Central memory CD8-positive, alpha-beta T cell (primary cell): ENCODE measurements at regions not wholly inside any gene's neighbourhood (a gene's known extent, or its start where the extent isn't known, plus 50 kb on each side); places are given as distances from the start of the nearest gene placed in this dataset.
"Not testable (repeated sequence)": the region's sequence is repeated elsewhere in the genome, so short reads cannot be mapped to it uniquely, and the experiment has no call there.

Source experiments
- ATAC-seq: fragments of 150-1000 bp; cut with Tn5 transposase; replicated peaks from 2 replicates; pipeline ENCODE4 v1.10.0; 2022; ENCODE audit warnings: mild to moderate bottlenecking, moderate FRiP score, moderate number of reproducible peaks; ENCODE audit not compliant: poor library complexity, severe bottlenecking; ENCODE audit errors: extremely low read depth
- DNase-seq, 2 donors: peaks; one replicate each; pipeline ENCODE4 v3.0.0; 2021; ENCODE audit warnings: low spot score in 2 of 2
- H3K27ac Mint-ChIP-seq: one replicate; pipeline ENCODE4 v1.8.0; 2022; ENCODE audit warnings: low read depth, mild to moderate bottlenecking, moderate library complexity, mixed read lengths
- H3K27me3 Mint-ChIP-seq: one replicate; pipeline ENCODE4 v1.8.0; 2022; ENCODE audit warnings: mixed read lengths
- H3K36me3 Mint-ChIP-seq: one replicate; pipeline ENCODE4 v1.8.0; 2022; ENCODE audit warnings: mild to moderate bottlenecking, moderate library complexity, mixed read lengths; ENCODE audit not compliant: insufficient read depth
- H3K4me1 Mint-ChIP-seq: one replicate; pipeline ENCODE4 v1.8.0; 2022; ENCODE audit warnings: mixed read lengths
- H3K4me3 Mint-ChIP-seq: one replicate; pipeline ENCODE4 v1.8.0; 2022; ENCODE audit warnings: mild to moderate bottlenecking, moderate library complexity, mixed read lengths
- H3K9me3 Mint-ChIP-seq: one replicate; pipeline ENCODE4 v1.8.0; 2022; ENCODE audit warnings: mixed read lengths

DNA sequence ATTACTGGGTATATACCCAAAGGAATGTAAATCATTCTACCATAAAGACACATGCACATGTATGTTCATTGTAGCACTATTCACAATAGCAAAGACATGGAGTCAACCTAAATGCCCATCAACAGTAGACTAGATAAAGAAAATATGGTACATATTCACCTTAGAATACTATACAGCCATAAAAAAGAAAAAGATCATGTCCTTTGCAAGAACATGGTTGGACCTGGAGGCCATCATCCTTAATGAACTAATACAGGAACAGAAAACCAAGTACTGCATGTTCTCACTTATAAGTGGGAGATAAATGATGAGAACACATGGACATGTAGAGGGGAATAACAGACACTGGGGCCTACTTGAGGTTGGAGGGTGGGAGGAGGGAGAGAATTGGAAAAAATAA is 133.2 kb upstream of the RASA1 start:
- H3K4me1 Mint-ChIP-seq, DNase-seq, H3K27ac Mint-ChIP-seq, H3K36me3 Mint-ChIP-seq, H3K4me3 Mint-ChIP-seq, H3K9me3 Mint-ChIP-seq, ATAC-seq, H3K27me3 Mint-ChIP-seq: not testable (repeated sequence)

DNA sequence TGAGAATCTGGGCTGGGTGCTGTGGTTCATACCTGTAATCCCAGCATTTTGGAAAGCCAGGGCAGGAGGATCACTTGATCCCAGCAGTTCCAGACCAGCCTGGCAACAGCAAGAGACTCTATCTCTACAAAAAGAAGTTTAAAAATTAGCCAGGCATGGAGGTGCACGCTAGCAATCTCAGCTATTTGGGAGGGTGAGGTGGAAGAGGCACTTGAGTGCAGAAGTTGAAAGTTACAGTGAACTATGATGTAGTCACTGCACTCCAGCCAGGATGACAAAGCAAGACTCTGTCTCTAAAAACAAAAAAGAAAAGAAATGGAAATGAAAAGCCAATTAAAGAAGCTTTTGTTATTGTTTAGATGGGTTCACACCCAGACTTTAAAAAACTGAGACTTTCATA is 131.6 kb upstream of the RASA1 start:
- H3K4me1 Mint-ChIP-seq, result no peaks in the 10 kb centered on the region
- no peak overlapping the region for H3K27ac Mint-ChIP-seq
- no peaks in the 10 kb centered on the region for H3K9me3 Mint-ChIP-seq
- H3K36me3 Mint-ChIP-seq, result no peaks in the 10 kb centered on the region
- no peaks in the 10 kb centered on the region for H3K27me3 Mint-ChIP-seq
- DNase-seq (no peak), ATAC-seq (no peak)
- H3K4me3 Mint-ChIP-seq, result no peak overlapping the region

DNA sequence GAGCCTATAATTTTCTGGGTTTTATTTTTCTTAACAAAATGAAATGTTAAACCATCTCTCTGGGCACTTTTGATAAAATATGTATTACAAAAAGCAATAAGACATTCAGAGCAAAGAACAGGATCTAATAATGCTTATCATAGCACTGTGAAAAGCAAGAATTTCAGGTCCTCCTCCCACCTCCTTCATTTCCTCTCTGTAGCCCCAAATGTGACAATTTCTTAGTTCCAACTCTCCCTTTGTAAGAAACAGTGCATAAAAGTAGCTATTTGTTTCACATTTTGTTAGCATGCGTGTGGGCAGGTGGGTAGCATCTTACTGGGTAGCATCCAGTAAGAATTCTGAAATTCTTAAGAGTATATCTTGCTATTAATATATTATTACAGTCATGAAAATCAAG is 130.9 kb upstream of the RASA1 start:
- Mint-ChIP-seq H3K9me3 (no peaks in the 10 kb centered on the region), H3K4me3 (no peak overlapping the region), H3K27me3 (no peaks in the 10 kb centered on the region), H3K27ac (no peak overlapping the region), H3K4me1 (no peaks in the 10 kb centered on the region), H3K36me3 (no peaks in the 10 kb centered on the region)
- DNase-seq, result no peak
- no peak for ATAC-seq

DNA sequence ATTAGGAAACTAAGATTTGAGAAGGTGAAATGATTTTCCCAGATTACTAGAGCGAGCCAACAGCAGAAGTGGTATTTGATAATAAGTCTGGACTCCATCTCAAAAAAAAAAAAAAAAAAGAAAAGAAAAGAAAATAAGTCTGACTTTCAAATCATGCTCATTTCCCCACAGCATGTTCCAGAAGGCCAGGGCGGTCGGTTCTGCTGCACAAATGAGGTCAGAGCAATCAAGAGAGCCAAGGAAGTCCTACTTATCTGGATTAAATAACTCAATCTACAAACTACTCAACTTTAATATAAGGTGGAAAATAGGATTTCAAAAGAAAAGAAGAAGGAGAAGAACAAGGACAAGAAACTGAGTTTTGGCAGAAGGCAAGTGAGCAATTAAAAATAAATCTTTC is 130.4 kb upstream of the RASA1 start:
- DNase-seq (no peak), ATAC-seq (no peak)
- H3K4me3 Mint-ChIP-seq, result no peak overlapping the region
- no peaks in the 10 kb centered on the region for H3K4me1 Mint-ChIP-seq
- H3K27ac Mint-ChIP-seq, result no peak overlapping the region
- no peaks in the 10 kb centered on the region for H3K36me3 Mint-ChIP-seq
- H3K9me3 Mint-ChIP-seq, result no peaks in the 10 kb centered on the region
- H3K27me3 Mint-ChIP-seq, result no peaks in the 10 kb centered on the region

DNA sequence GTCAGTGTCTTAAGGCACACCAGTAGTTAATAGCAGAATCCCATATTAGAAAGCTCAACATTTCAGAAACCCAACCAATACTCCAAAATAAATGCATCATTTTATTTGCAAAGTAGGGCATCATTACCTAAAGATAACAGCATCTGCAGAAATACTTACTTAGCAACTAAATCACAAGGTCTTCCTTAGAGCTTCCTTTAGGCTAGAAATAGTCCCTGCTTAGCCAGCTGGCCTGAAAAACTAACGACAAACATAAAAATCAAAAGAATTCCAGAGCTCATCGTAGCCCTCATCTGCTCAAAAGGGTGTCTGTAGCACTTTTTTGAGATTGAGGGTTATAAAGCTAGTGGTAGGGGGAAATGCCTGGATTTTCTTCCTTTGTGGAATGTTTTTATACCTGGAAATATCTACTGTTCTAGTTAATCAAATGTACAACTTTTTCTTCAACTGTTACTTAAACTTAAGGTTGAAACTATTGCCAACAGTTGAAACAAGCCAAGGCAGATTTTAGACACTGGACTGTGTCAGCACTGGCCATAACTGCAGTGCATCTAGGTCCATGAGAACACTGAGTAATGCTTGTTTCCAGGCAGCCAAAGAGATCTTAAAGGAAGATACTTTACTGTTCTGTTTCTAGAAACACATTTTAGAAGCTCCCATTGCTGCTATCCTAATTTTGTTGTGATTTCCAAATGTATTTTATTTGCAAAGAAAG is 129.4 kb upstream of the RASA1 start:
- ATAC-seq (no peak), DNase-seq (no peak)
- H3K36me3 Mint-ChIP-seq, result no peaks in the 10 kb centered on the region

DNA sequence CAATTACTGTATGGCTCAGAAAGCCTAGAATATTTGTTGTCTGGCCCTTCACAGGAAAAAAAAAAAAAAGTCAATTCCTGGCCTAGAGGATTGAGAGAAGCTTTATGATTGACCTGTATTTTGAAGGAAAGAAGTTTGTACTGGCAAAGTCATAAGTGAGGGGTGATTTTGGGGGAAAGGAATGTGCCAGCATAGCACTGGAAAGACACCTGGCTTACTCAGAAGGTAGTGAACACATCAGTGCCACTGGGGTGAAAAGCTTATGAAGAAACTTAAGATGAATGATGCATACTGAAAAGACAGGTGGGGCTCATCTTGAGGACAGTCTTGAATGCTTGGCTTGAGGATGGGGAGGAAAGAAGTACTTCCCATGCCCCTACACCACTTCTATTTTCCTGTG is 127.9 kb upstream of the RASA1 start:
- DNase-seq (no peak), ATAC-seq (no peak)
- Mint-ChIP-seq H3K27ac (no peak overlapping the region), H3K36me3 (no peaks in the 10 kb centered on the region), H3K9me3 (no peaks in the 10 kb centered on the region), H3K27me3 (no peaks in the 10 kb centered on the region), H3K4me3 (no peak overlapping the region), H3K4me1 (no peaks in the 10 kb centered on the region)

More for the DNA sequence above, 129.4 kb upstream of the RASA1 start:
- Mint-ChIP-seq H3K4me1 (no peaks in the 10 kb centered on the region), H3K27ac (no peak overlapping the region), H3K4me3 (no peak overlapping the region), H3K27me3 (no peaks in the 10 kb centered on the region), H3K9me3 (no peaks in the 10 kb centered on the region)

DNA sequence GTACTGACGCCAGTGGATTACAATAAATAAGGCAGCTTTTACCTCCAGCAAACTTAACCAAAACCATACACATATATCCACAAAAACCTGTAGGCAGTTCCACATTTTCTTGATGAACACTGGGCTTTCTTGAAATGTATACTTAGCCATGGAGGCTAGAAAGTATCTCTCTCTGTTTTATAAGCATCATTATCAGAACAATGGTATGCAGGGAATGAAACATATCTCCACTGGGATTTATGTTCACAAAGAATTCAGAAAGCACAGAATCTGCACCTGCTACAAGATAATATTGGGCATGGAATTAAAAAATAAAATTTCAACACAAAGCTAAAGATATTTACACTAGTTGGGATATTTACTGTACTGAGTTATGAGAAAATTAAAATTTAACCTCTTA is 126.1 kb upstream of the RASA1 start:
- no peaks in the 10 kb centered on the region for H3K4me1 Mint-ChIP-seq
- DNase-seq (no peak), ATAC-seq (no peak)
- no peak overlapping the region for H3K27ac Mint-ChIP-seq
- no peak overlapping the region for H3K4me3 Mint-ChIP-seq
- H3K36me3 Mint-ChIP-seq, result peaks cover 2% of the 10 kb centered on the region
- H3K9me3 Mint-ChIP-seq, result no peaks in the 10 kb centered on the region
- no peaks in the 10 kb centered on the region for H3K27me3 Mint-ChIP-seq

DNA sequence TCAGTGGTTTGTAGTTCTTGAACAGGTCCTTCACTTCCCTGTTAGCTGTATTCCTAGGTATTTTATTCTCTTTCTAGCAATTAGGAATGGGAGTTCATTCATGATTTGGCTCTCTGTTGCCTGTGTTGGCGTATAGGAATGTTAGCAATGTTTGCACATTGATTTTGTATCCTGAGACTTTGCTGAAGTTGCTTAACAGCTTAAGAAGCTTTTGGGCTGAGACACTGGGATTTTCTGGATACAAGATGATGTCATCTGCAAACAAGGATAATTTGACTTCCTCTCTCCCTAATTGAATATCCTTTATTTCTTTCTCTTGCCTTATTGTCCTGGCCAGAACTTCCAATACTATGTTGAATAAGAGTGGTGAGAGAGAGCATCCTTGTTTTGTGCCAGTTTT is 121.8 kb upstream of the RASA1 start:
- H3K27ac Mint-ChIP-seq, result not testable (repeated sequence)

DNA sequence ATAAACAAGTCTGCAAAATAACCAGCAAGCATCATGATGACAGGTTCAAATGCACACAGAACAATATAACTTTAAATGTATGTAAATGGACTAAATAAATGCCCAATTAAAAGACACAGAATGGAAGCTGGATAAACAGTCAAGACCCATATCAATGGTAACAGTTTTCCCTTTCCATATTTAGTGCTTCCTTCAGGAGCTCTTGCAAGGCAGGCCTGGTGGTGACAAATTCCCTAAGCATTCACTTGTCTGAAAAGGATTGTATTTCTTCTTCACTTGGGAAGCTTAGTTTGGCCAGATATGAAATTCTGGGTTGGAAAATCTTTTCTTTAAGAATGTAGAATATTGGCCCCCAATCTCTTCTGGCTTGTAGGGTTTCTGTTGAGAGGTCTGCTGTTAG is 120.2 kb upstream of the RASA1 start:
- ATAC-seq, result no peak
- no peaks in the 10 kb centered on the region for H3K27me3 Mint-ChIP-seq
- H3K27ac Mint-ChIP-seq, result no peak overlapping the region
- DNase-seq, result no peak
- H3K4me3 Mint-ChIP-seq, result no peak overlapping the region
- peaks cover 2% of the 10 kb centered on the region for H3K36me3 Mint-ChIP-seq
- H3K9me3 Mint-ChIP-seq, result no peaks in the 10 kb centered on the region
- H3K4me1 Mint-ChIP-seq, result peaks cover 12% of the 10 kb centered on the region

More for the DNA sequence above, 121.8 kb upstream of the RASA1 start:
- not testable (repeated sequence) for ATAC-seq, H3K4me1 Mint-ChIP-seq, H3K4me3 Mint-ChIP-seq, H3K27me3 Mint-ChIP-seq, H3K36me3 Mint-ChIP-seq, H3K9me3 Mint-ChIP-seq, DNase-seq

DNA sequence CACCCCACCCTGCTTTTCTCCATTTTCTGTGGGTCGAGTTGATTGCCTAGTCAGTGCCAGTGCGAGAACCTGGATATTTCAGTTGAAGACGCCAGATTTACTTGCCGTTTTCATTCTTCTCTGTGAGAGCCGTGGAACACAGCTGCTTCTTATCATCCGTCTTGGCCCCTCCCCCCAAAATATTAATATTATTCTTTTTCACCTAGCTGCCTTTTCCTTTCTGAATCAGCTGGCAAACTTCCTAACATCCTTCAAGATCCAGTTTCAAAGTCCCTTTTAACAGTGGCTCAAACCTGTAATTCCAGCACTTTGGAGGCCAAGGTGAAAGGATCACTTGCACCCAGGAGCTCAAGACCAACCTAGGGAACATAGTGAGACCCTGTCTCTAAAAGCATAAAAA is 117.1 kb upstream of the RASA1 start:
- ATAC-seq, result no peak
- no peak for DNase-seq
- Mint-ChIP-seq H3K4me1 (peaks cover 12% of the 10 kb centered on the region), H3K36me3 (peaks cover 2% of the 10 kb centered on the region), H3K9me3 (no peaks in the 10 kb centered on the region), H3K27ac (no peak overlapping the region), H3K27me3 (no peaks in the 10 kb centered on the region), H3K4me3 (no peak overlapping the region)

DNA sequence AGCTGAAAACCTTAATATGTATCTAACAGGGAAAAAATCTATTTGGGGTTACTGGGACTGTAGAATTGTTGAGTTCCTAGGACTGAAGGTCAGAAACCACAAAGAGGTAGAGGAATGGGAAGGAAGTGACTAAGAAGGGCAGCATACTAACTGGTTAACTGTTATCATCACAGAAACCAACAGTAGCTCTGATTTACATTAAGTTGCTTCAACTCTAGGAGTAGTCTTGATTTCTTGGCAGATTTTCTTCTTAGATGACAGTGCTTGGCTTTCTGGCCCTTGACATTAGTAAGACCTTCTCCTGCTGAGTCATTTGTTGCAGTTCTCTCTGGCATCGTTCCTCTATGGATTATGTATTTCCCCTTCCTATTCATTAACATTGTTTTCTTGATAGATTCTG is 116.1 kb upstream of the RASA1 start:
- Mint-ChIP-seq H3K4me3 (no peak overlapping the region), H3K27me3 (no peaks in the 10 kb centered on the region)
- ATAC-seq, result no peak

DNA sequence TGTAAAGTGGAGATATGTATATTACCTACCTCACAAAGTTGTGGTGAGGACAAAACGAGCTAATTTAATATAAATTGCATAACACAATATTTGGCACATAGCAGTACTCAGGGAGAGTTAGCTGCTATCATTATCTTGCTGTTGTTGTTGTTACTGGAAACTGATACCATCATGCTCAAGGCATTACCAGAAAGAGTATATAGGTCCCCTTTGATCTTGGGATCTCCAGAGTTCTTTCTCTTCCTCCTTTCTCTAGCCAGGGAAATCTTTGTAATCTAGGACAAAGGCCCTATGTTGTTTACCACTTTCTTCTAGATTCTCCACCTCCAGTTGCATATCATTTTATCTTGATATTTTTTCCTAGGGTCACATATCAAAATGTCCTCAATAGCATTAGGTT is 114.8 kb upstream of the RASA1 start:
- ATAC-seq (no peak), DNase-seq (no peak)
- peaks cover 12% of the 10 kb centered on the region for H3K4me1 Mint-ChIP-seq

More for the DNA sequence above, 116.1 kb upstream of the RASA1 start:
- H3K36me3 Mint-ChIP-seq, result no peaks in the 10 kb centered on the region
- no peaks in the 10 kb centered on the region for H3K9me3 Mint-ChIP-seq
- no peak overlapping the region for H3K27ac Mint-ChIP-seq
- no peak for DNase-seq
- H3K4me1 Mint-ChIP-seq, result peaks cover 12% of the 10 kb centered on the region

DNA sequence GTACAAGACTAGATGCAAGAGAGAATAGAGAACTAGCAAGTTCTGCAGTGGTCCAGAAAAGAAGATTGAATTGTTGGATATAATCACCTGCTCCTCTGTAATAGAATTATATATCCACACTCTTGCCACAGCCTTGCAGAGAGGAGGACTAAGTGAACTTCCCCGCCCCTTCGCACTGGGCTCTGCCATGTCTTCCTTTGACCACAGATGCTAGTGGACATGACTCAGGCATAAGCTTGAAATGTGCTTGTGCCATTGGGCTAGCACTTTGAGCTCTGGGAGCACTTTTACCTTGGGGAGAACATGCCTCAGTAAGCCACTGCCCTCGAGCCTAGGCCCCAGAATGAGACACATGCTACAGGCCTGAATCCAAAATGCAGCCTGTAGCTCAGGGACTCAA is 113.5 kb upstream of the RASA1 start:
- Mint-ChIP-seq H3K9me3 (no peaks in the 10 kb centered on the region), H3K27ac (no peak overlapping the region), H3K36me3 (no peaks in the 10 kb centered on the region), H3K27me3 (no peaks in the 10 kb centered on the region), H3K4me3 (no peak overlapping the region), H3K4me1 (peaks cover 7% of the 10 kb centered on the region)
- DNase-seq (no peak), ATAC-seq (no peak)

More for the DNA sequence above, 114.8 kb upstream of the RASA1 start:
- Mint-ChIP-seq H3K4me3 (no peak overlapping the region), H3K27me3 (no peaks in the 10 kb centered on the region), H3K36me3 (no peaks in the 10 kb centered on the region), H3K9me3 (no peaks in the 10 kb centered on the region), H3K27ac (no peak overlapping the region)
